ENCODE measurements at regions not wholly inside any gene's neighbourhood (a gene's known extent, or its start where the extent isn't known, plus 50 kb on each side); places are given as distances from the start of the nearest gene placed in this dataset.

GRCh38 chr7:80018941-80019808, 115.5 kb upstream of the GNAI1 start:
- TF ChIP-seq GATAD2B (conservative IDR thresholded peaks at IDR 0.05; ENCODE audit: low read depth): no peak
- TF ChIP-seq CTCF (IDR thresholded peaks at IDR 0.05 in 2 of 3, conservative IDR thresholded peaks at IDR 0.05 in 1 of 3; ENCODE audit: control insufficient read depth in 2 of 3, extremely low read depth in 1 of 3, insufficient read depth in 1 of 3, low read depth in 3 of 3, low read length in 3 of 3): peak; percentile 76 to 81 (median 76)
- TF ChIP-seq NFIC (IDR thresholded peaks at IDR 0.05; ENCODE audit: low read depth, low read length): no peak
- TF ChIP-seq SMC3 (IDR thresholded peaks at IDR 0.05; ENCODE audit: borderline replicate concordance, low read length): peak; percentile 62
- no peak for TF ChIP-seq TCF12 (IDR thresholded peaks at IDR 0.05; ENCODE audit: low read depth, low read length)
- TF ChIP-seq SIN3A (IDR thresholded peaks at IDR 0.05; ENCODE audit: low read depth, low read length): no peak
- no peak for TF ChIP-seq BHLHE40 (IDR thresholded peaks at IDR 0.05; ENCODE audit: borderline replicate concordance in 1 of 2, low read depth in 2 of 2, low read length in 1 of 2)
- TF ChIP-seq FOXM1 (IDR thresholded peaks at IDR 0.05; ENCODE audit: low read depth, low read length): no peak
